HG02938 (cell line): ENCODE measurements at regions not wholly inside any gene's neighbourhood (a gene's known extent, or its start where the extent isn't known, plus 50 kb on each side); places are given as distances from the start of the nearest gene placed in this dataset.
"Not testable (repeated sequence)": the region's sequence is repeated elsewhere in the genome, so short reads cannot be mapped to it uniquely, and the experiment has no call there.

Experiments
- ATAC-seq: cut with Tn5 transposase; IDR thresholded peaks from one replicate; pipeline ENCODE4 v1.9.1; 2021; ENCODE audit warnings: mild to moderate bottlenecking, moderate library complexity; ENCODE audit not compliant: unreplicated experiment

DNA sequence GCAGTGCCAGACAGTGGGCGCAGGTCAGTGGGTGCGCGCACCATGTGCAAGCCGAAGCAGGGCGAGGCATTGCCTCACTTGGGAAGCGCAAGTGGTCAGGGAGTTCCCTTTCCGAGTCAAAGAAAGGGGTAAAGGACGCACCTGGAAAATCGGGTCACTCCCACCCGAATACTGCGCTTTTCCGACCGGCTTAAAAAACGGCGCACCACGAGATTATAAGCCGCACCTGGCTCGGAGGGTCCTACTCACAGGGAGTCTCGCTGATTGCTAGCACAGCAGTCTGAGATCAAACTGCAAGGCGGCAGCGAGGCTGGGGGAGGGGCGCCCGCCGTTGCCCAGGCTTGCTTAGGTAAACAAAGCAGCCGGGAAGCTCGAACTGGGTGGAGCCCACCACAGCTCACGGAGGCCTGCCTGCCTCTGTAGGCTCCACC is 77.9 kb downstream of the NR4A2 start:
- not testable (repeated sequence) for ATAC-seq

DNA sequence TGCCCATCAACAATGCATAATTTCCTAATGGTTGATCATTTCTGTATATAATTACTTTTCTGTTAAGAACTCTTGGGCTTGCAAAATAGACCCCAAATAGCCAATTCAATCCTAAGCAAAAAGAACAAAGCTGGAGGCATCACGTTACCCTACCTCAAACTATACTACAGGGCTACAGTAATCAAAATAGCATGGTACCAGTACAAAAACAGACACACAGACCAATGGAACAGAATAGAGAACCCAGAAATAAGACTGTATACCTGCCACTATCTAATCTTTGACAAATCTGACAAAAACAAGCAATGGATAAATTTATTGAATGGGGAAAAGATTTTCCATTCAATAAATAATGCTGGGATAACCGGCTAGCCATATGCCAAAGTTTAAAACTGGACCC is 78.8 kb downstream of the NR4A2 start:
- ATAC-seq, result no peak

DNA sequence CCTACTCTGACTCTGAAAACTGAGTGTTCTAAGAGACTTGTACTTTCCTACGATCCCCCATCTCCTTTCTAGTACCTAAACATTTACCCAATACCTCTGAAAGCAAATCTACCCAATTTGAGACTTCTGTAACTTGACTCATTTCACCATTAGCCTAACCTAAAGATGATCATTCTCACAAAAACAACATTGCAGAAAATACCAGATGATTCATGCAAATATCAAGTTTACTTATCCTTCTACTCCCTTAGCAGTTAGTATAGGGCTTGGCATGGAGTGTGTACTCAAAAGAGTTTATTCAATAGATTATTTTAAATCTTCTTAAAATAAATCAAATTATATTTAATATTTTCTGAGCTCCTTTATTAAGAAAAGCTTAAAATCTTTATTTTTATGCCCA is 89.6 kb downstream of the NR4A2 start:
- no peak for ATAC-seq

DNA sequence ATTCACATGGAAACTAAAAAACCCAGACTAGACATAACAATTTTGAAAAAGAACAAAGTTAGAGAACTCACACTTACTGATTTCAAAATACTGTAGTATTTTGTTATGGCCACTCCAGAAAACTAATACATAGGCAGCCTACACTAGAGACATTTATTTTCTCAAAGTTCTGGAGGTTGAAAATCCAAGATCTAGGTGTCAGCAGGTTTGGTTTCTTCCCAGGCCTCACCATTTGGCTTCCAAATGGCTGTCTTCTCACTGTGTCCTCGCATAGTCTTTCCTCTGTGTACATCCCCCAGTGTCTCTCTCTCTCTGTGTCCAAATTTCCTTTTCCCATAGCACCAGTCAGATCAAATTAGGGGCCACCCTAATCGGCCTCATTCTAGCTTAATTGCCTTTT is 95.0 kb downstream of the NR4A2 start:
- no peak for ATAC-seq

DNA sequence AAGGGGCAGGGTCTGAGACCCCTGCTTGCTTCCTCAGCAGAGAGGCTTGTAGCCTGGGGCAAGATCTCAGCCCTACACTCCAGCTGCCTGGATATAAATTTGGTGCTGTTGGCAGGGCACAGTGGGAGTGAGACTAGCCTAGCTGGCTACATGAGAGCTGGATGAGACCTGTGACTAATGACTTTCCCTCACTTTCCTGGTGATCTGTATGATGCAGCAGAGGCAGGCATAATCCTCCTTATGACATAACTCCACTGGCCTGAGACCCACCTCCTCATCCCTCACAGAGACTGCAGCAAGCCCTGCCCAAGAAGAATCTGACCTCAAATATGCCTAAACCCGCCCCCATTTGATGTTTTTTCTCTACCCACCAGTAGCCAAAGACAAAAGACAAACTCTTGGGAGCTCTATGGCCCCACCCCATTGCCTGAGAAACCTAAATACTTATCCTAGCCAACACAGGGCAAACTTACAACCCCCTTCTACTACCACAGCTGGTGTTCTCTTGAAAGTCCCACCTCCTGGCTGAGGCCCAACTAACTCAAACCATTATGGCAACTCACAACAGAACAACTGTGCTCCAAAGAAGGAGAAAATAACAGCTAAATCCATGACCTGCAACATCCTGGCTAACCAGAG is 102.7 kb downstream of the NR4A2 start:
- no peak for ATAC-seq

DNA sequence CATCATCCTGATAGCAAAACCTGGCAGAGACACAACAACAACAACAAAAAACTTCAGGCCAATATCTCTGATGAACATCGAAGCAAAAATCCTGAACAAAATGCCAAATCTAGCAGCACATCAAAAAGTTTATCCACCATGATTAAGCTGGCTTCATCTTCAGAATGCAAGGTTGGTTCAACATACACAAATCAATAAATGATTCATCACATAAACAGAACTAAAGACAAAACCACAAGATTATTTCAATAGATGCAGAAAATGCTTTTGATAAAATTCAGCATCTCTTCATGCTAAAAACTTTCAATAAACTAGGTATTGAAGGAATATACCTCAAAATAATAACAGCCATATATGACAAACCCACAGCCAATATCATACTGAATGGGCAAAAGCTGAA is 109.2 kb downstream of the NR4A2 start:
- ATAC-seq, result not testable (repeated sequence)

DNA sequence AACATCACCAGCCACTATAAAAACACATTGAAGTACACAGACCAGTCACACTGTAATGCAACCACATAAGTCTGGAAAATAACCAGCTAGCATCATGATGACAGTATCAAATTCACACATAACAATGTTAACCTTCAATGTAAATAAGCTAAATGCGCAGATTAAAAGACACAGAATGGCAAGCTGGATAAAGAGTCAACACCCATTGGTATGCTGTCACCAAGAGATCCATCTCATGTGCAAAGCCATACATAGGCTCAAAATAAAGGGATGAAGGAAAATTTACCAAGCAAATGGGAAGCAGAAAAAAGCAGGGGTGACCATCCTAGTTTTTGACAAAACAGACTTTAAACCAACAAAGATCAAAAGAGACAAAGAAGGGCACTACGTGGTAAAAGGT is 110.8 kb downstream of the NR4A2 start:
- no peak for ATAC-seq

DNA sequence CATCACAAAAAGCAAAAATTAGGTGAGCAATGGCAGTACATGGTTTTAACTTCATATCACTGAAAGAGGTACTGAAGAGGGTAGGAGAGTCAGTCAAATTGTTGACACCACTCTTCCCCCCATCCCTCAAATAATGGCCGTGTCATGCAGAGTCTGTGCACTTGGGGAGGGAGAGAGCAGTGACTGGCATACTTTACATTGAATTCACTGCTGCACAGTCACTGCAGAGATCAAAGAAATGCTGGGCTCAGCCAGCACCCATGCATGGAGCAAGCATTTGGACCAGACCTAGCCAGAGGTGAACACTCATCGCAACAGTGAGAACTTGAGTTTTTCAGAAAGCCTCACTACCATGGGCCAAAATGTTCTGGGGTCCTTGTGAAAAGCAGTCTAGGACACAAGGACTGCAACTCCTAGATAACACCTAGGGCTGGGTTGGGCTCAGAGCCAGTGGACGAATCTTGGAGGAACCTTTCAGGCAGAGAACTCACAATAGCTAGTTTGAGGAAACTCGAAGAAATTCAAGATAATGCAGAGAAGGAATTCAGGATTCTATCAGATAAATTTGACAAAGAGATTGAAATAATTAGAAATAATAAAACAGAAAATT is 112.9 kb downstream of the NR4A2 start:
- no peak for ATAC-seq

DNA sequence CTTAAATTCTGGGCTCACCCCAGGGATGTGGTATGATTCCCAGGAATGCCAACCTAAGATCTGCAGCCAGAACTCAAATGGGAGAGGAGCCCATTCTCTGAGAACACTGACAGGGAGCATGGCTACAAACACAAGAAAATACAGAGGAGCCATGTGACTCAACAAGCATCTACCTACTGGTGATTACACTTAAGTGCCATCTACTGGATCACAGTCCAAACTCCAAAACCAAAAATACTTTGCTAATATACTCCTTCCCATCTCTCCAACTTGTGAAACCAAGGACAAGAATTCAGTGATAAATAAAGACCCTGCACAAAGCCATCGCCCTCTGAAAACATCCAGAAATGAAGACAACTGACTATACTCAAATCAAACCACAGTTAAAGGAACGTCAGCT is 116.9 kb downstream of the NR4A2 start:
- no peak for ATAC-seq

DNA sequence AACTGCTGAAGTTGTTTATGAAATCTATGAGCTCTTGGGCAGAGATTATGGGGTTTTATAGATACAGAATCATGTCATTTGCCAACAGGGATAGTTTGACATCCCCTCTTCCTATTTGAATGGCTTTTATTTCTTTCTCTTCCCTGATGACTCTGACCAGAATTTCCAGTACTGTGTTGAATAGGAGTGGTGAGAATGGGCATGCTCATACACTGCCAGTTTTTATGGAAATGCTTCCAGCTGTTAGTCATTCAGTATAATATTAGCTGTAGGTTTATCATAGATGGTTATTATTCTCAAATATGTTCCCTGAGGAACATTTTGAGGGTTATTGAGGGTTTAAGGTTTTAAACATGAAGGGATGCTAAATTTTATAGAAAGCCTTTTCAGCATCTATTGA is 121.2 kb downstream of the NR4A2 start:
- ATAC-seq, result no peak

DNA sequence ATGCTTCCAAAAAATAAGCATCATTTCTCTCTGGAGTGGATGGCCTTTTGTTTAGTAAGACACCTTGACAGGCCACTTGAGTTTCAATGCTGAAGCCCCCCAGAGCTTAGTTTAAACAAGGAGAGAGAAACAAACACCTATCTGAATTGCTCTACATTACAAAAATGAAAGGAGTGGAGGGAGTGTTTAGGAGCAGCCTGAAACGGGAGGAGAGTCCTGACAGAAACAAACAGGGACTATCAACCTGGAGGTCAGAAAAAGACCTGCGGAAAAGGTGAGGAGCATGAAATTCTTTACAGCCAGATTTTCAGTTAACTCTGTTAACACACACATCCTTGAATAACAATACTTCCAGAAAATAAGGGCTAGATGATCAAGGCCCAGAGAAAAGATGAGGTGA is 126.2 kb downstream of the NR4A2 start:
- no peak for ATAC-seq

DNA sequence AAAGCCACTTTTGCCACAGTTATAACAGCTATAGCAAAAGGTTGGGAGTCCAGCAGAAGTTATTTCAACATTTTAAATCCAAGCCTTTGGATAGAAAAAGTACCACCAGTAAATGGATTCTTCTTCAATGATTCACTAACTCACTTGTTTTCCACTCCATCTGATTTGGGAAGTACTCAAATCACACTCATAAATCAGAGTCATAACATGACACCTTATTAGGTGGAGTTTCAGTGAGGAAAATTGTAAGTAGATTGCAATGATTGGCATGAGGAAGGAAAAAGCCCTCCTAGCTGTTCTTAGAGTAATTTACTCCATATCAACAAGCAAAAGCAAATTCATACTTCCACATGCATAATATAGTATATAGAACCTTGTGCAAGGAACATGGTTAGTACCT is 132.9 kb downstream of the NR4A2 start:
- ATAC-seq, result no peak

DNA sequence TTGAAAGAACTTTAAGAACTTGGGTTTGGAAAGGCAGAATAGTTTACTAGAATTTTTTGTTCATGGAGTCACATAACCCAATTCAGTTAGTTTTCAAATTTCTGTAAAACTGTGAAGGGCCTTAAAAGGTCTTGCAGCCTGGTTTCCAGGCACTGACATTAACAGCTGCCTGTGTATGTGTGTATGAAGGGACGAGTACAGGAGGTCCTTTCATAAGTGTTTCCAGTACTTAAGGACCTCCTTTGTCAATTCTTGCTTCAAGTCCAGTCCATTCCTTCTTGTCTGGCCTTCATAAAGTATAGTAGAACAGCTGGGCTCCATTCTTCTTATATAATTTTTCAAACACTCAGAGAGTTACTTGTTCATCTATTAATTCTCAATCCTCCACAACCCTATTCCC is 136.5 kb downstream of the NR4A2 start:
- no peak for ATAC-seq

DNA sequence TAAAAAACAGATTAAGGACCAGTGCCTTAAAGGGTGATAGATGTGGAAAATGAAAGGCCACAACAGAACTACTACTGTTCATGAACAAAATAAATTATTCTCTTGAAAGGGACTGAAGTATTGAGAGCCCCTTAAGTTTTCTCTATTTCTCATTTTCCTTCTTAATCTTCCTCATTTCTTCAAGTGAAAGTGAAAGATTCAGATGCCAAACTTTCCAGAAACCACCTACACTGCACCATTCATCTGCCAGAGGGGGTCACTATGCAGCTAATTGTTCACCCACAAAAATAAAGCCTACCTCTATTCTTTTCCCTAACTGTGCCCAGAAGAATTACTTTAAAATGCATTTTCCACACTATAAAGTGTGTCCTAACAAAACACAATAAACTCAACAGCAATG is 140.1 kb downstream of the NR4A2 start:
- ATAC-seq, result no peak

DNA sequence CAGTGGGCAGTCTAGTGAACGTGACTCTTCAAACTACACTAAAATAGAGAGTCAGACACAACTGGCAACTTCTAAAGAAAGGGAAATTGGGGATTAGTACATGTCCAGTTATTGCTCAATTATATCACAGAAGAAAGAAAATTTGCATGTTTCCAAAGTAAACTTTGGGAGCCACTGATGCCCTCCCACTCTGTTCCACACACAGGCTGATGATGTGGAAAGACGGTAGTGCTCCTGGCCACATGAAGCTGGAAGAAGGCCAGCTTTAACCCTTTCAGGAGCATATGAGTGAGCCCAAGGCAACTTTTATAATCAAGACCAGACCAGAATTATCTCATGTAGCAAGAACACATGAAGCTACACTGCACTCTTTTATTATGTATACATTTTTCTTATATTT is 141.0 kb downstream of the NR4A2 start:
- ATAC-seq, result no peak

DNA sequence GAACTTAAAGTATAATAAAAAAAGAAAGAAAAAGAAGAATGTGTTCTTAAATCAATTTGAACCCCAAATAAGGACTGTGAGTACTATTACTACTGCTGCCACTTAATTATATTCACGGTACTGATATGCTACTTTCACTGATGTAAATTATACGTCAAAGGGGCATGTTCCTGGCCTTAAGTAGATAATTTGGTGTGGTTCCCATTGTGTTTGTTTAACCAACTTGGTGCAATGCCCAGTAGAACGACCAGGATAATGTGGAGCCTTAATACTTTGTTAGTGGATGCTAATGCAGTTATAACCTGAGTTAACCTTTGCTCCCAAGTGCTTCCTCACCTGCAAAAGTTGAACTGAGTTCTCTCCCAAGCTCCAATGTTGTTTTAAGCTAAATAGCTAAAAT is 142.0 kb downstream of the NR4A2 start:
- no peak for ATAC-seq

DNA sequence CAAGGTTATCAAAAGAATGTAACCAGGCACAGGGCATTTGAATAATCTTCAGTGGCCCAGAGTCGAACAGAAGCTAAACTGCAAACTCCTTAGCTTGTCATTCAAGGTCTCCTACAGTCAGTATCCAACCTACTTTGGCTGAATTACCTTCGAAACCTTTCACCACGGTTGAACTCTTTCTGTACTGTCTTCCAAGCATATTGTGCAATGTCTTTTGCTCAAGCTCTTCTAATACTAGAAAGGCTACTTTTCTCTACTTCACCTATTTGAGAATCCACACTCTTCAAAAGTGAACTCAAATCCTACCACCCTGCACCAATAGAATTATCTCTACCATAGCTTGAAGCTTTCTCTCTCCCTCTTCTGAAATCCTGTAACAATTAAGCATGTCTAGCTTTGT is 142.9 kb downstream of the NR4A2 start:
- ATAC-seq, result no peak

DNA sequence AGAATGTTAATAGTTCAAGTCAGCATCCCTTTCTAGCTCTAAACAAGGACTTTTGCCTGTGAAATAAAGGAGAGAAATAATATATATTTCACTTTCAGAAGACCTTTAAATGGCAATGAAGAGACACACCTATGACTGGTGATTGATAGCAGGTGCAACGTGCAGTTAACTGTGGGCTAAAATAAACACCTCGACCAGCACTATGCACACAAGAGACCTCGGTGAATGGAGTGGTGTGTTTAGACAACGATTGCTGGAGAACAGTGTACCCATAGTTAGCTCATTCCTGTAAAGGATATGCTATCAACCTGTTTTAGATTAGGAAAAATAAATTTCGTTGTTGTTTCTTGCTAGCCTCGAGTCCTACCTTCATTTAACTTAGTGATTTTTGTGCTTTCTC is 143.4 kb downstream of the NR4A2 start:
- no peak for ATAC-seq

DNA sequence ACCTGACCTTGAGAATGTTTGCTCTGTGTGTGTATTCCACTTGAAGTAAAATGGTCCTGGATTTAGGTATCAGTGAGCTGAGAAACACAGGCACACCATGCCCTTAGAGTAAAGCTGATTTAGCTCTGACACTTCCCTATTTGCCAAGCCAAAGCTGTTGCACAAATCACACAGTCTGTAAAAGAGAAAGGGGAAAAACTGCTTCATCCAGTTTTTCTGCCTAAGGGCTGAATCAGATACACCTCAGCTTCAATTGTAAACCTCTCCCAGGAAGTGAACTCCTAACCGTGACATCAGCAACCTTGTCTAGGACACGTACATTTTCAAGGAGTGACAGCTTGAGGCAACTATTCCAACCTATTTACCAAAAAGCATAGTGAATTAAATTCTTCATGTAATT is 150.4 kb downstream of the NR4A2 start:
- no peak for ATAC-seq

DNA sequence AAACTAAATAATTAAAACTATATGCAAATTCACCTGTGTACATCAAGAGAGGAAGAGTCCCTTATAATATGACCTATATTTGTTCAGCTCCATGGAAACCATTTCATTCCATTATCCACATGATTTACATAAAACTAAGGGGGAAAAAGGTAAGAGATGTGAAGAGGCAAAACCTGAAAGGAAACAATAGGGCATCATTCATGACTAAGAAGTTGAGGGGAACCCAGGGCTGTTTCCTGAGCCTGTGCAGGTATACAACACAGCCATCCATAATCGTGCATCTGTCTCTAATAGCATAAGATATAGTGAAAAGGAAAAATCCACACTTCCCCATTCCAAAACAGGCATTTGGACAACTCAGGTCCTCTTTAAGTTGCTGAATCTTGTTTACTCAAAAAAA is 151.3 kb downstream of the NR4A2 start:
- ATAC-seq, result no peak

DNA sequence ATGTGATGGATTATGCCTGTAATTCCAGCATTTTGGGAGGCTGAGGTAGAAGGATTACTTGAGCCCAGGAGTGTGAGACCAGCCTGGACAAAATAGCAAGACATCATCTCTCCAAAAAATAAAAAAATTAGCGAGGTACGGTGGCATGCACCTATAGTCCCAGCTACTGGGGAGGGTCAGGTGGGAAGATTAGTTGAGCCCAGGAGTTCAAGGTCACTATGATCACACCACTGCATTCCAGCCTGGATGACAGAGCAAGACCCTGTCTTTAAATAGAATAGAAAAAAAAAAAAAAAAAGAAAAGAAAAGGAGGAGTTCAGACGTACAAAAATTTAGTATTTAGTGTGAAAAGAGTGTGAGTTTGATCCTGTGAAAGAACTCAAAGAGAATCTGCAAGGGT is 154.9 kb downstream of the NR4A2 start:
- ATAC-seq, result no peak

DNA sequence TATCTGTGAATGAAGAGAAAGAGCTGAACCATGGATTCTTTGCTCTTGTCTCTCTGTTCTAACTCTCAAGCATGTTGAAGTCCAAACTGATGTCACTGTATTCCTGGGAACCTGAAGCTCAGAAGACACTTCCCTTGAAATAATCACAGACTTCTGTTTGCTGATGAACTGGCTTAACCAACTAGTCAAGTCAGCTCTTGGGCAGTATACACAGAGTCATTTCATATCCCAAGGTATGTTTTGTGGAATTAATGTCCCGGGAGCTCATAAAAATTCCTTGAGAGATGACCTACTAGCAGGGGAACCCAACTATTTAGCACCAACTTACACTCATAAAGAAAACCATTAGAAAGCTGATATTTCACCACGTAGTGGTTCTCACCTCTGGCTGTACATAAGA is 156.6 kb downstream of the NR4A2 start:
- no peak for ATAC-seq

DNA sequence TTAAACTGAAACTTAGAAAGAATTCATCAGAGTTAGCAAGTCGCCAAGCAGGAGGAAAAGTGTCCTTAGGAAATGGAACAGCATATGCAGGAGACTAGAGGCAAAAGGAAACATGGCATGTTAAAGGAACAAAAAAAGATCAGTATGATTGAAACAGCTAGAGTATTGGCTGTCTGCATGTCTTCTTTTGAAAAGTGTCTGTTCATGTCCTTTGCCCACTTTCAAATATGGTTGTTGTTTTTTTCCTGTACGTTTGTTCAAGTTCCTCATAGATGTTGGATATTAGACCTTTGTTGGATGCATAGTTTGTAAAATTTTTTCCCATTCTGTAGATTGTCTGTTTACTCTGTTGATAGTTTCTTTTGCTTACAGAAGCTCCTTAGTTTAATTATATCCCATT is 161.6 kb downstream of the NR4A2 start:
- no peak for ATAC-seq
